ENCODE measurements at regions not wholly inside any gene's neighbourhood (a gene's known extent, or its start where the extent isn't known, plus 50 kb on each side); places are given as distances from the start of the nearest gene placed in this dataset.

- CTCF ChIA-PET: no interaction called here
- Histone ChIP-seq H3K4me3 (ENCODE audit: low read length) (no peak overlapping the region), H3K27me3 (ENCODE audit: control insufficient read depth in 1 of 2, insufficient read depth in 2 of 2, low read length in 2 of 2) (no peaks in the 10 kb centered on the region), H3K27ac (ENCODE audit: low read depth in 1 of 2, low read length in 2 of 2) (no peak overlapping the region), H3K9me3 (ENCODE audit: control insufficient read depth in 1 of 2, insufficient read depth in 1 of 2, low read length in 2 of 2) (no peaks in the 10 kb centered on the region), H3K36me3 (ENCODE audit: insufficient read depth, low read length) (no peaks in the 10 kb centered on the region), H3K4me1 (ENCODE audit: insufficient read depth, low read length) (no peaks in the 10 kb centered on the region)
- no peak for TF ChIP-seq CTCF (IDR thresholded peaks at IDR 0.05)
- intact Hi-C loops (cut with DNase I, micrococcal nuclease): no loop called here
- Mint-ChIP-seq H3K4me3 (no peak overlapping the region), H3K4me1 (ENCODE audit: low read depth) (no peaks in the 10 kb centered on the region), H3K9me3 (no peaks in the 10 kb centered on the region), H3K27ac (no peak overlapping the region), H3K36me3 (ENCODE audit: low read depth) (no peaks in the 10 kb centered on the region), H3K27me3 (no peaks in the 10 kb centered on the region)
- ATAC-seq (ENCODE audit: poor library complexity): no peak
- no peak for DNase-seq
- POLR2A ChIA-PET: no interaction called here
Measured at GRCh38 chr12:22978962-22979361, 354.0 kb downstream of the ETNK1 start.

- Mint-ChIP-seq H3K27ac (no peak overlapping the region), H3K9me3 (no peaks in the 10 kb centered on the region), H3K36me3 (ENCODE audit: low read depth) (no peaks in the 10 kb centered on the region), H3K4me1 (ENCODE audit: low read depth) (no peaks in the 10 kb centered on the region), H3K4me3 (no peak overlapping the region), H3K27me3 (no peaks in the 10 kb centered on the region)
- Histone ChIP-seq H3K4me3 (ENCODE audit: low read length) (no peak overlapping the region), H3K9me3 (ENCODE audit: control insufficient read depth in 1 of 2, insufficient read depth in 1 of 2, low read length in 2 of 2) (no peaks in the 10 kb centered on the region), H3K27ac (ENCODE audit: low read depth in 1 of 2, low read length in 2 of 2) (no peak overlapping the region), H3K27me3 (ENCODE audit: control insufficient read depth in 1 of 2, insufficient read depth in 2 of 2, low read length in 2 of 2) (no peaks in the 10 kb centered on the region), H3K36me3 (ENCODE audit: insufficient read depth, low read length) (no peaks in the 10 kb centered on the region), H3K4me1 (ENCODE audit: insufficient read depth, low read length) (no peaks in the 10 kb centered on the region)
- ChIA-PET POLR2A (no interaction called here), CTCF (no interaction called here)
- intact Hi-C loops (cut with DNase I, micrococcal nuclease): no loop called here
- DNase-seq (no peak), ATAC-seq (ENCODE audit: poor library complexity) (no peak)
- TF ChIP-seq CTCF (IDR thresholded peaks at IDR 0.05): no peak
Measured at GRCh38 chr12:22979854-22980469, 355.0 kb downstream of the ETNK1 start.

GRCh38 chr12:22981711-22982110 is 356.7 kb downstream of the ETNK1 start:
- Histone ChIP-seq H3K4me1 (ENCODE audit: insufficient read depth, low read length) (no peaks in the 10 kb centered on the region), H3K36me3 (ENCODE audit: insufficient read depth, low read length) (no peaks in the 10 kb centered on the region), H3K27me3 (ENCODE audit: control insufficient read depth in 1 of 2, insufficient read depth in 2 of 2, low read length in 2 of 2) (no peaks in the 10 kb centered on the region), H3K9me3 (ENCODE audit: control insufficient read depth in 1 of 2, insufficient read depth in 1 of 2, low read length in 2 of 2) (no peaks in the 10 kb centered on the region), H3K4me3 (ENCODE audit: low read length) (no peak overlapping the region), H3K27ac (ENCODE audit: low read depth in 1 of 2, low read length in 2 of 2) (no peak overlapping the region)
- CTCF ChIA-PET: no interaction called here
- Mint-ChIP-seq H3K27me3 (no peaks in the 10 kb centered on the region), H3K4me3 (no peak overlapping the region), H3K27ac (no peak overlapping the region), H3K4me1 (ENCODE audit: low read depth) (no peaks in the 10 kb centered on the region), H3K36me3 (ENCODE audit: low read depth) (no peaks in the 10 kb centered on the region), H3K9me3 (no peaks in the 10 kb centered on the region)
- TF ChIP-seq CTCF (IDR thresholded peaks at IDR 0.05): no peak
- DNase-seq (no peak), ATAC-seq (ENCODE audit: poor library complexity) (no peak)
- POLR2A ChIA-PET: no interaction called here
- intact Hi-C loops (cut with DNase I, micrococcal nuclease): no loop called here

Data from CD4-positive, alpha-beta T cell (primary cell).